ENCODE measurements at regions not wholly inside any gene's neighbourhood (a gene's known extent, or its start where the extent isn't known, plus 50 kb on each side); places are given as distances from the start of the nearest gene placed in this dataset.
"Not testable (repeated sequence)": the region's sequence is repeated elsewhere in the genome, so short reads cannot be mapped to it uniquely, and the experiment has no call there.

- Histone ChIP-seq H3K9ac (no peak overlapping the region), H3K4me3 (IDR thresholded peaks at IDR 0.05; ENCODE audit: insufficient read depth, low read depth, low read length) (no peak overlapping the region), H3K79me2 (ENCODE audit: insufficient read depth, low read depth) (no peaks in the 10 kb centered on the region), H2AFZ (ENCODE audit: low read depth) (no peak overlapping the region), H3K4me1 (ENCODE audit: low read depth, poor library complexity, severe bottlenecking) (no peaks in the 10 kb centered on the region), H3K4me2 (no peak overlapping the region), H3K36me3 (ENCODE audit: insufficient read depth) (no peaks in the 10 kb centered on the region), H4K20me1 (ENCODE audit: insufficient read depth) (no peaks in the 10 kb centered on the region), H3K27ac (no peak overlapping the region), H3K27me3 (ENCODE audit: insufficient read depth, low read depth) (no peaks in the 10 kb centered on the region)
- TF ChIP-seq, protein P1, sequence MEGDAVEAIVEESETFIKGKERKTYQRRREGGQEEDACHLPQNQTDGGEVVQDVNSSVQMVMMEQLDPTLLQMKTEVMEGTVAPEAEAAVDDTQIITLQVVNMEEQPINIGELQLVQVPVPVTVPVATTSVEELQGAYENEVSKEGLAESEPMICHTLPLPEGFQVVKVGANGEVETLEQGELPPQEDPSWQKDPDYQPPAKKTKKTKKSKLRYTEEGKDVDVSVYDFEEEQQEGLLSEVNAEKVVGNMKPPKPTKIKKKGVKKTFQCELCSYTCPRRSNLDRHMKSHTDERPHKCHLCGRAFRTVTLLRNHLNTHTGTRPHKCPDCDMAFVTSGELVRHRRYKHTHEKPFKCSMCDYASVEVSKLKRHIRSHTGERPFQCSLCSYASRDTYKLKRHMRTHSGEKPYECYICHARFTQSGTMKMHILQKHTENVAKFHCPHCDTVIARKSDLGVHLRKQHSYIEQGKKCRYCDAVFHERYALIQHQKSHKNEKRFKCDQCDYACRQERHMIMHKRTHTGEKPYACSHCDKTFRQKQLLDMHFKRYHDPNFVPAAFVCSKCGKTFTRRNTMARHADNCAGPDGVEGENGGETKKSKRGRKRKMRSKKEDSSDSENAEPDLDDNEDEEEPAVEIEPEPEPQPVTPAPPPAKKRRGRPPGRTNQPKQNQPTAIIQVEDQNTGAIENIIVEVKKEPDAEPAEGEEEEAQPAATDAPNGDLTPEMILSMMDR (conservative IDR thresholded peaks at IDR 0.05; ENCODE audit: low read depth, low read length) = no peak
These were observed 219.4 kb upstream of the ZC4H2 start for GRCh38 chrX:65195621-65196020.

DNA sequence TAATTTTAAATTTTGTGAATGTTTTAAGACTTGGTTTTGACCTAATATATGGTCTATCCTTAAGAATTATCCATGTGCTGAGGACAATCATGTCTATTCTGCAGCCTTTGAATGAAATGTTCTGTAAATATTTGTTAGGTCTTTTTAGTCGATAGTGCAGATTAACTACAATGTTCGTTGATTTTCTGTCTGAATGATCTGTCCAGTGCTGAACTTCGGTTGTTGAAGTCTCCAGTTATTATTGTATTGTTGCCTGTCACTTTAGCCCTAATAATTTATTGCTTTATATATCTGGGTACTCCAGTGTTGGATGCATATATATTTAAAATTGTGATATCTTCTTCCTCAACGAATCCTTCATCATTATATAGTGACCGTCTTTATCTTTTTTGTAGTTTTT, 218.3 kb upstream of the ZC4H2 start:
- no peaks in the 10 kb centered on the region for H3K4me1 ChIP-seq (ENCODE audit: low read depth, poor library complexity, severe bottlenecking)
- H3K9ac ChIP-seq = no peak overlapping the region
- H3K4me2 ChIP-seq = no peak overlapping the region
- no peak overlapping the region for H2AFZ ChIP-seq (ENCODE audit: low read depth)
- H3K27me3 ChIP-seq (ENCODE audit: insufficient read depth, low read depth) = no peaks in the 10 kb centered on the region
- no peak overlapping the region for H3K4me3 ChIP-seq (IDR thresholded peaks at IDR 0.05; ENCODE audit: insufficient read depth, low read depth, low read length)
- TF ChIP-seq, protein P1 (conservative IDR thresholded peaks at IDR 0.05; ENCODE audit: low read depth, low read length) = no peak
- H3K79me2 ChIP-seq (ENCODE audit: insufficient read depth, low read depth) = no peaks in the 10 kb centered on the region
- no peaks in the 10 kb centered on the region for H4K20me1 ChIP-seq (ENCODE audit: insufficient read depth)
- H3K27ac ChIP-seq = no peak overlapping the region
- no peaks in the 10 kb centered on the region for H3K36me3 ChIP-seq (ENCODE audit: insufficient read depth)

DNA sequence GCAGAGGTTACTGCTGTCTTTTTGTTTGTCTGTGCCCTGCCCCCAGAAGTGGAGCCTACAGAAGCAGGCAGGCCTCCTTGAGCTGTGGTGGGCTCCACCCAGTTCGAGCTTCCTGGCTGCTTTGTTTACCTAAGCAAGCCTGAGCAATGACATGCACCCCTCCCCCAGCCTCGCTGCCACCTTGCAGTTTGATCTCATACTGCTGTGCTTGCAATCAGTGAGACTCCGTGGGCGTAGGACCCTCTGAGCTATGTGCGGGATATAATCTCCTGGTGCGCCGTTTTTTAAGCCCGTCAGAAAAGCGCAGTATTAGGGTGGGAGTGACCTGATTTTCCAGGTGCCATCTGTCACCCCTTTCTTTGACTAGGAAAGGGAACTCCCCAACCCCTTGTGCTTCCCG, 187.1 kb upstream of the ZC4H2 start:
- H3K9ac ChIP-seq; H3K36me3 ChIP-seq (ENCODE audit: insufficient read depth); H3K79me2 ChIP-seq (ENCODE audit: insufficient read depth, low read depth); H3K4me3 ChIP-seq (IDR thresholded peaks at IDR 0.05; ENCODE audit: insufficient read depth, low read depth, low read length); H3K4me2 ChIP-seq; H4K20me1 ChIP-seq (ENCODE audit: insufficient read depth); H3K27ac ChIP-seq; H2AFZ ChIP-seq (ENCODE audit: low read depth); H3K27me3 ChIP-seq (ENCODE audit: insufficient read depth, low read depth); H3K4me1 ChIP-seq (ENCODE audit: low read depth, poor library complexity, severe bottlenecking): not testable (repeated sequence)

DNA sequence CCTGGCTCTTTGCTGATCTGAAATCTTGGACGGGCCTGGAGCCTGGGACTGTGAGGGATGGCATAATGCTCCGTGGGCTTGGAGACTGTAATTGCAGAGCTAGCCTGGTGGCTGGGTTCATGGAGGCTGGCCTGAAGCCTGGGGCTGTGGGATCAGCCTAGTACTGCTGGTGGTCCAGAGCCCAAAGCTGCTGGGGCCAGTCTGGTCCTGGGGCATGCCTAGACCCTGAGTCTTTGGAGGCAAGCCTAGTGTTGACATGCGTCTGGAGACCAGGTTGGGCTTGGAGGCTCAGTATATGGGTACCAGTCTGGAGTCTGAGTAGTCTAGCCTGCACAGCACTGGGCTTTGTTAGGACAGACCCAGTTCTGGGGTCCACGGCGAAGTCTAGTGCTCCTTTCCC, 172.0 kb upstream of the ZC4H2 start:
- no peaks in the 10 kb centered on the region for H3K79me2 ChIP-seq (ENCODE audit: insufficient read depth, low read depth)
- H3K9ac ChIP-seq = no peak overlapping the region
- no peaks in the 10 kb centered on the region for H3K36me3 ChIP-seq (ENCODE audit: insufficient read depth)
- no peaks in the 10 kb centered on the region for H3K27me3 ChIP-seq (ENCODE audit: insufficient read depth, low read depth)
- TF ChIP-seq, protein P1 (conservative IDR thresholded peaks at IDR 0.05; ENCODE audit: low read depth, low read length) = no peak
- H3K4me3 ChIP-seq (IDR thresholded peaks at IDR 0.05; ENCODE audit: insufficient read depth, low read depth, low read length) = no peak overlapping the region
- no peak overlapping the region for H3K4me2 ChIP-seq
- no peaks in the 10 kb centered on the region for H3K4me1 ChIP-seq (ENCODE audit: low read depth, poor library complexity, severe bottlenecking)
- H4K20me1 ChIP-seq (ENCODE audit: insufficient read depth) = no peaks in the 10 kb centered on the region
- H3K27ac ChIP-seq = no peak overlapping the region
- no peak overlapping the region for H2AFZ ChIP-seq (ENCODE audit: low read depth)

- H3K79me2 ChIP-seq (ENCODE audit: insufficient read depth, low read depth) = no peaks in the 10 kb centered on the region
- H3K4me1 ChIP-seq (ENCODE audit: low read depth, poor library complexity, severe bottlenecking) = no peaks in the 10 kb centered on the region
- H2AFZ ChIP-seq (ENCODE audit: low read depth) = no peak overlapping the region
- H3K27me3 ChIP-seq (ENCODE audit: insufficient read depth, low read depth) = no peaks in the 10 kb centered on the region
- no peak overlapping the region for H3K4me3 ChIP-seq (IDR thresholded peaks at IDR 0.05; ENCODE audit: insufficient read depth, low read depth, low read length)
- no peak overlapping the region for H3K27ac ChIP-seq
- no peak overlapping the region for H3K9ac ChIP-seq
- no peaks in the 10 kb centered on the region for H3K36me3 ChIP-seq (ENCODE audit: insufficient read depth)
- no peaks in the 10 kb centered on the region for H4K20me1 ChIP-seq (ENCODE audit: insufficient read depth)
- TF ChIP-seq, protein P1 (conservative IDR thresholded peaks at IDR 0.05; ENCODE audit: low read depth, low read length) = no peak
- no peak overlapping the region for H3K4me2 ChIP-seq
These were observed 160.2 kb upstream of the ZC4H2 start for GRCh38 chrX:65136424-65136823.

Measured in KMS-11 (cell line).